ENCODE measurements at regions not wholly inside any gene's neighbourhood (a gene's known extent, or its start where the extent isn't known, plus 50 kb on each side); places are given as distances from the start of the nearest gene placed in this dataset.

DNA sequence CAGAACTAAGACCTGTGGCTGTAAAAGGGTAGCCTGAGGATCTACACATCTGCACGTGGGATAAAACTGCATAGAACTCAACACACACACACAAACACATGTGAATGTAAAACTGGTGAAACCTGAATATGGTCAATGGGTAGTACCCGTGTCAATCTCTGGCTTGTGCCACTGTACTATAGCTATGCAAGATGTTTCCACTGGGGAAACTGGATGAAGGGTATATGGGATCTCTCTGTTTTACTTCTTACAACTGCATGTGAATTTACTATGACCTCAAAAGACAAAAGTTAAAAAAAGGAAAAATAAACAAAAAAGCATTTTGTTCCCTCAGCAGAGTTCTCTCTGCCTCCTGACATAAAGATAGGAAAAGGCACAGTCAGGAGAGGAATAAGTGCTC, 143.3 kb upstream of the LHX1 start:
- Histone ChIP-seq H3K4me1 (ENCODE audit: control insufficient read depth, insufficient read depth, low read length) (no peaks in the 10 kb centered on the region), H3K27me3 (ENCODE audit: control insufficient read depth, insufficient read depth) (no peaks in the 10 kb centered on the region), H3K4me3 (ENCODE audit: low read length) (no peak overlapping the region), H3K27ac (ENCODE audit: low read length) (no peak overlapping the region), H3K9me3 (ENCODE audit: control insufficient read depth, low read length) (peaks cover 1% of the 10 kb centered on the region)
- DNase-seq, result no peak
- WGBS, result 90% methylated on average over 2 of the region's 2 CpGs
- no peak for ATAC-seq
- intact Hi-C loops (cut with DNase I), result no loop called here

DNA sequence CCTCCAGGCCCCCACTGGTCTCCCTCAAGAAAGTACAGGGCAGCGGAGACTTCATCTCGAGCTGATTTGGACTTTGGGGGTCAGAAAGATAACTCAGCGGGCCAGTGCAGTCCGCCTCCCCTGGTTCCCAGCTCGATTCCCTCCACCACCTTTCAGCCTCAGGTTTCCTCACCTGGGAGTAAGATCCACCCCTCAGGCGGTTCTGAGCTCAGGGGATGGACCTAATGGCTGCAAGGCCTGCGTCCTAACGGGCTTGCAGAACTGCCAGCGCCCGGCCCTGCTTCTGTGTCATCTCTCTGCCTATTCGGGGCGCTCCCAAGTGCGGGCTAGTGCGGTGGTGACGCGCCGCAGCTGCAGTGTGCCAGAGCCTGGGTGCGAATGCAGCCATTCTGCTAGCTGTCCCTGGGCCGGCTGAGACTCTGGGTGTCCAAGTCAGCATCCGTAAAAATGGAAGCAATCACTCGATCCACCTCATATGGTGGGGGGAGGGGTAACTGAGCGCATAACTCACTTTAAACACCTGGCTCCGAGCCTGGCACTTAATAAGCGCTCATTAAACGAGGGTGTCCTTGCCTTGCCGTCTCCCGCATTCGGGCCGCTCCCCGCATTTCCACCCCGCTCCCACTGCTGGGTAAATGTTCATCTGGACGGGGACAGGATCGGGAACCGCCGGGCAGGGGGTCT, 129.6 kb upstream of the LHX1 start:
- H3K27ac ChIP-seq (ENCODE audit: low read length), result no peak overlapping the region
- DNase-seq (no peak), ATAC-seq (no peak)
- no peaks in the 10 kb centered on the region for H3K27me3 ChIP-seq (ENCODE audit: control insufficient read depth, insufficient read depth)
- no peaks in the 10 kb centered on the region for H3K9me3 ChIP-seq (ENCODE audit: control insufficient read depth, low read length)
- no peaks in the 10 kb centered on the region for H3K4me1 ChIP-seq (ENCODE audit: control insufficient read depth, insufficient read depth, low read length)
- intact Hi-C loops (cut with DNase I), result no loop called here
- H3K4me3 ChIP-seq (ENCODE audit: low read length), result no peak overlapping the region
- 15% methylated on average over 35 of the region's 35 CpGs for WGBS

DNA sequence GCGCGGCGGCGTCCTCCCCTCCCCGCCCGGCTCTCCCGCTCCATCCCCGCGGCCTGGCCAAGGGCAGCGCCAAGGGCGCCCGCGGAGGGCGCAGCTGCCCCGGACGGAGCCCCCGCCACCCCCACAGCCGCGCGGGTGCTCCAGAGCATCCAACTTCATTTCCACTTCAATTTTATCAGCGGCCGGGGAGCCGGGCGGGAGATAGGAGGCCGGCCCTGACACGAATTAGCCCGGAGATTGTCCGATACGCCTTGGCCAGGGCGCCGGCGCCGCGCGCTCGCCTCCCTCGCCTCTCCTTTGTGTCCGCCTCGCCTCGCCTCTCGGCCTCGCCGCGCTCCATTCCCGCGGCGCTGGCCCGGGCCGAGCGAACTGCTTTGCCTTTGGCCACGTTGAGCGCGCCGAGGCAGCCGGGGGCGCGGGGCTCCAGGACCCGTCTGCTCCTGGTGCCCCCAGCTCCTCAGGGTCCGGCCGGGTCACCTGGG, 129.1 kb upstream of the LHX1 start:
- H3K27ac ChIP-seq (ENCODE audit: low read length), result no peak overlapping the region
- ATAC-seq, result no peak
- intact Hi-C loops (cut with DNase I), result no loop called here

DNA sequence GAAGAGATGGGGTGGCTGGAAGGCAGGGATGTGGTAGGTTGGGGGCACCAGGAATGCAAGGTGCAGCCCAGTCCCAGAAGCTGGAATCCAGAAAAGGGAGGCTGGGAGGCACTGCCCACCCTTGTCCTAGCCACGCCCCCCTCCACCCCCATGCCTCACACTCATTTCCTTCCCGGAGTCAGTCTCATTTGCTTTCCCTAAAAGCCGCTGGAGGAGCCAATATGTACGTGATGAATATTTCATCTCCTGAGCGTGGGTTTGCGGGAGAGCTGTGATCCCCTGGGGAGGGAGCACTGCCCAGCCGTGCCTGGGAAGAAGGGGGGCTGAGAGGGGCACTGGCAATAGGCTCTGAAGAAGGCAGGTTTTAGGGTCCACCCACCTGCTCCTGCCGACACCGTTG, 124.5 kb upstream of the LHX1 start:
- 9% methylated on average over 9 of the region's 9 CpGs for whole genome bisulfite sequencing
- ATAC-seq (no peak), DNase-seq (no peak)
- Histone ChIP-seq H3K4me3 (ENCODE audit: low read length) (no peak overlapping the region), H3K27me3 (ENCODE audit: control insufficient read depth, insufficient read depth) (no peaks in the 10 kb centered on the region), H3K4me1 (ENCODE audit: control insufficient read depth, insufficient read depth, low read length) (no peaks in the 10 kb centered on the region), H3K27ac (ENCODE audit: low read length) (no peak overlapping the region), H3K9me3 (ENCODE audit: control insufficient read depth, low read length) (no peaks in the 10 kb centered on the region)
- intact Hi-C loops (cut with DNase I), result no loop called here

More for the DNA sequence above, 129.1 kb upstream of the LHX1 start:
- no peak overlapping the region for H3K4me3 ChIP-seq (ENCODE audit: low read length)
- no peaks in the 10 kb centered on the region for H3K4me1 ChIP-seq (ENCODE audit: control insufficient read depth, insufficient read depth, low read length)
- WGBS, result under 1% methylated on average over 60 of the region's 60 CpGs
- H3K9me3 ChIP-seq (ENCODE audit: control insufficient read depth, low read length), result no peaks in the 10 kb centered on the region
- no peak for DNase-seq
- no peaks in the 10 kb centered on the region for H3K27me3 ChIP-seq (ENCODE audit: control insufficient read depth, insufficient read depth)

DNA sequence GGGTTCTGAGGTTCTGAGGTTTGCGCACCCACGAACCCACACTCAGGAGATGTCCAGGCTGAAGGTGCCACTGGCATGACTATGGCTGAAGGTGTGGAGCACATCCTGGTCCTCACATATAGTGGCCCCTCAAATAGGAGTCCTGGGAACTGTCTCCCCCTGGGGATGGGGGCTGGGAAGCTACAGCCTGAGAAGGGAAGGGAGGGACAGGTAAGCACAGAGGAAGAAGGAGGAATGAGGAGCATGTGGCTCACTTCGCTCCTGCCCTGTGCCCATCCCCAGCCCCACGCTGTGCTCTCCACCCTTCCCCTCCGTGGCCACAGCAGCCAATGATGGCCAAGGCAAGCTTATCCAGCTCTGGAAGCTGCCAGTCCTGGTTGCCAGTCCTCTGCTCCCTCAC, 123.9 kb upstream of the LHX1 start:
- 58% methylated on average over 5 of the region's 5 CpGs for WGBS

DNA sequence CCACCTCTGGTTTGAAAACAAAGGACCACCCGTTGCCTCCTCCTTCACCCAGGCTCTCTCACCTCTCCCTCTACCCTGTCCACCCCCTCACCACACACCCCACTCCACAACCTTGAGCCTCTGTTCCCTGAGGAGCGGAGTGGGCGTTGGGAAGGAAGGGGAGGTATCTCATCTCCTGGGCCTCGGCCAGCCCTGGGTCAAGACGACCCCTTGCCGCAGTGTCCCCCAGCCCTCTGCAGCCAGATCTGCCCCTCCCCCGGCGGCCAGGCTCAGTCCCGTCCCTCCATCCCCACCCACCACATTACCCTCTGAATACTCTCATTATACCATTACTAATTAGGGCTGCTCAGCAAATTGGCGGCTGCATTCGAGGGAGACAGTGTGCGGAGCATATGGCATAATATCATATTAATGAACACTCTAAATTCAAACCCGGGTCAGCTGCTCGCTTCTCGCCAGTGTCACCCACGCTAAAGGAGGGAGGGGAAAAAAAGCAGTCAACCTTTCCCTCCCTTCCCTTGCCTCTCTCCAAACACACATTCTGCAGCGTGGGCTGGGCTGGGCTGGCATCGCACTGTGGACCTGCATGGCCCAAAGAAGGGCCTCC, 123.2 kb upstream of the LHX1 start:
- Histone ChIP-seq H3K27me3 (ENCODE audit: control insufficient read depth, insufficient read depth) (no peaks in the 10 kb centered on the region), H3K4me1 (ENCODE audit: control insufficient read depth, insufficient read depth, low read length) (no peaks in the 10 kb centered on the region), H3K27ac (ENCODE audit: low read length) (no peak overlapping the region), H3K9me3 (ENCODE audit: control insufficient read depth, low read length) (no peaks in the 10 kb centered on the region), H3K4me3 (ENCODE audit: low read length) (no peak overlapping the region)
- no peak for ATAC-seq
- WGBS, result 42% methylated on average over 18 of the region's 18 CpGs
- intact Hi-C loops (cut with DNase I), result no loop called here
- no peak for DNase-seq

More for the DNA sequence above, 123.9 kb upstream of the LHX1 start:
- ATAC-seq, result no peak
- DNase-seq, result no peak
- no peaks in the 10 kb centered on the region for H3K27me3 ChIP-seq (ENCODE audit: control insufficient read depth, insufficient read depth)
- H3K4me3 ChIP-seq (ENCODE audit: low read length), result no peak overlapping the region
- no peaks in the 10 kb centered on the region for H3K4me1 ChIP-seq (ENCODE audit: control insufficient read depth, insufficient read depth, low read length)
- intact Hi-C loops (cut with DNase I), result no loop called here
- H3K9me3 ChIP-seq (ENCODE audit: control insufficient read depth, low read length), result no peaks in the 10 kb centered on the region
- no peak overlapping the region for H3K27ac ChIP-seq (ENCODE audit: low read length)

DNA sequence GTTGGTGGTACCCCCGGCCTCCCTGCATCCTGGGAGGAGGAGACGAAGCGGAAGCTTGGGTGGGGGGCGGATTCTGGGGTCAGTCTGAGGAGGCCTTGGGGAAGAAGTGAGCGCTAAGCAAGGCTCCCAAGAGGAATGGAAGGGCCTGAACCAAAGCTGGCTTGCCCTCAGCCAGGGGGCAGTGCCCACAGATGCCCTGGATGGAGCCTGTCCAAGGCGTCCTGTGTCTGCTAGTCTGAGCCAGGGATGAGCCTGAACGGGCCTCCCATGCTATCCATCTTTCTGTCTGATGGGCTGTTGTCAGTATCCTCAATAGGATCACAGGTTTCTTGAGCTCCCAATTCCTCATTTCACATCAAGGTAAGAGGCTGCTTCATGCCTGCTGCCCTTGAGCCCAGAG, 122.3 kb upstream of the LHX1 start:
- WGBS, result 71% methylated on average over 7 of the region's 7 CpGs
- no peaks in the 10 kb centered on the region for H3K27me3 ChIP-seq (ENCODE audit: control insufficient read depth, insufficient read depth)
- DNase-seq, result no peak
- H3K27ac ChIP-seq (ENCODE audit: low read length), result no peak overlapping the region
- no peaks in the 10 kb centered on the region for H3K9me3 ChIP-seq (ENCODE audit: control insufficient read depth, low read length)
- intact Hi-C loops (cut with DNase I), result no loop called here
- no peak overlapping the region for H3K4me3 ChIP-seq (ENCODE audit: low read length)
- no peak for ATAC-seq
- no peaks in the 10 kb centered on the region for H3K4me1 ChIP-seq (ENCODE audit: control insufficient read depth, insufficient read depth, low read length)

DNA sequence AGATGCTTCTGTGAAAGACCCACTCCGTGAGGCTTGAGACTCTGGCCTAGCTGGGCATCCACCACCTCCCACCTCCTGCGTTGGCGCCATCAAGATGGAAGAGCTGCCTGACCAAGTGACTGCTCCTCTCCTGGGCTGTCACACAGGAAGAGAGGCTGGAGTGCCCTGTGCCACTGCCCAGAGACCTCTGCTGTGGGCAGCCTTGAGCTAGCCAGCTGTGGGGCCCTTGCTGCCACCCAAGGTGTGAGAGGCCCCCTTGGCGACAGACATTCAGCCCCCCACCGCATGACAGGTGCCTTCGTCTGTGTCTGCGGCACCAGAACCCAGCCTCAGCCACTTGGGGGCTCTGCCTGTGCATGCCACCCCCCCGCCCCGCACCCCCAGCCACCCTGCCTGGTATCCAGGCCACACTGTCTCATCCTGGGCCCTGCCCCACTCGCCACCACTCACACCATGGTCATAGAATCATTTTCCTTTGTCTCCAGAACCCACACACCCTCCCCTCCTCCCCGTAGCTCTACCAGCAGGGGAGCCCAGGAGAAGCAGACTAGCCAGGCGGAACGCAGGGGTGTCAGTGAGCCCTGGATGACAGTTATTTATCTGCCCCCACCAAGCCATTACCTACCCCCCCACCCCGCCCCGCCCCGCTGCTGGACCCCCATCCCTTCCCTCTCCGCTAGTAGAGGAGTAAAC, 120.9 kb upstream of the LHX1 start:
- DNase-seq (no peak), ATAC-seq (no peak)
- intact Hi-C loops (cut with DNase I), result no loop called here
- Histone ChIP-seq H3K27ac (ENCODE audit: low read length) (no peak overlapping the region), H3K4me3 (ENCODE audit: low read length) (no peak overlapping the region), H3K27me3 (ENCODE audit: control insufficient read depth, insufficient read depth) (no peaks in the 10 kb centered on the region), H3K9me3 (ENCODE audit: control insufficient read depth, low read length) (no peaks in the 10 kb centered on the region), H3K4me1 (ENCODE audit: control insufficient read depth, insufficient read depth, low read length) (no peaks in the 10 kb centered on the region)
- 65% methylated on average over 17 of the region's 17 CpGs for WGBS

DNA sequence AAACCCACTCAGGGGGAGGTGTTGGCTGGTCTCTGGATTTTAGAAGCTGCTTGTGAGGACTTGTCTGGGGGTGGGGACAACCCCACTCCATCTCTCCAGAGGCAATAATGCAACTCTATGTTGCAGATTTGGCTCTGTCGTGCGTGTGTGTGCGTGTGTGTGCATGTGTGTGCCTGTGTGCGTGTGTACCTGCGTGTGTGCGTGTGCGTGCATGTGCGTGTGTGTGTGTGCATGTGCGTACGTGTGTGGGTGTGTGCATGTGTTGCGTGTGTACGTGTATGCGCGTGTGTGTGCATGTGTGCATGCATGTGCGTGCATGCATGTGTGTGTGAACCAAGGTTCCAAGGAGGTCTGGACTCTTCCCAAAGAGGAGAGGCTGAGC, 120.4 kb upstream of the LHX1 start:
- H3K27ac ChIP-seq (ENCODE audit: low read length), result no peak overlapping the region
- H3K27me3 ChIP-seq (ENCODE audit: control insufficient read depth, insufficient read depth), result no peaks in the 10 kb centered on the region
- no peaks in the 10 kb centered on the region for H3K9me3 ChIP-seq (ENCODE audit: control insufficient read depth, low read length)
- intact Hi-C loops (cut with DNase I), result no loop called here
- DNase-seq, result no peak
- no peak for ATAC-seq
- WGBS, result 81% methylated on average over 15 of the region's 15 CpGs
- H3K4me1 ChIP-seq (ENCODE audit: control insufficient read depth, insufficient read depth, low read length), result no peaks in the 10 kb centered on the region
- H3K4me3 ChIP-seq (ENCODE audit: low read length), result no peak overlapping the region

DNA sequence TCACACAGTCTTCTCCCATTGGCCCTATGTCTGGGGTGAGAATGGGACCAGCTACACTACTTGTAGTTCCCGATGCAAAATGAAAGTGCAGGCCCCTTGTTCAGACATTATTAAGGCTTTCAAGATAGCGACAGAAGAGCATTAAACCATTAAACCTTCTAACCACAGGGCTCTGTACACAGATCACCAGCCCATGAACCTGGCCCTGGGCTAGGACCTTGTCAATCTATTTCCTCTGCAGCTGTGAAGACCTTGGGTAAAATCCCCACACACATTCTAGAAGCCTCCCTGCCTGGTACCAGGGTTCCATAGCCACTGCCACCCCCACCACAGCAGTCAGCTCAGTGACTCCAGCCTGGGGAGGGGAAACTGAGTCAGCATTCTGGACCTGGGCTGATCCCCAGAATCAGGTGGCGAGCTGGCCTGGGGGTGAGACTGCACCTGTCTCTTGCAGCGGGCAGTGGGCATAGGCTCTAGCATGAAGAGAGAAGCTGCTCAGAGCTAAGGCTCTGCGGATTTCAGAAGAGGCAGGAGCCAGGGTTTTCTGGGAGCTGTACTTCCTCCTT, 119.7 kb upstream of the LHX1 start:
- intact Hi-C loops (cut with DNase I), result no loop called here
- Histone ChIP-seq H3K9me3 (ENCODE audit: control insufficient read depth, low read length) (no peaks in the 10 kb centered on the region), H3K4me3 (ENCODE audit: low read length) (no peak overlapping the region), H3K27me3 (ENCODE audit: control insufficient read depth, insufficient read depth) (no peaks in the 10 kb centered on the region), H3K27ac (ENCODE audit: low read length) (no peak overlapping the region), H3K4me1 (ENCODE audit: control insufficient read depth, insufficient read depth, low read length) (no peaks in the 10 kb centered on the region)
- 82% methylated on average over 5 of the region's 5 CpGs for WGBS
- DNase-seq, result no peak
- ATAC-seq, result no peak

DNA sequence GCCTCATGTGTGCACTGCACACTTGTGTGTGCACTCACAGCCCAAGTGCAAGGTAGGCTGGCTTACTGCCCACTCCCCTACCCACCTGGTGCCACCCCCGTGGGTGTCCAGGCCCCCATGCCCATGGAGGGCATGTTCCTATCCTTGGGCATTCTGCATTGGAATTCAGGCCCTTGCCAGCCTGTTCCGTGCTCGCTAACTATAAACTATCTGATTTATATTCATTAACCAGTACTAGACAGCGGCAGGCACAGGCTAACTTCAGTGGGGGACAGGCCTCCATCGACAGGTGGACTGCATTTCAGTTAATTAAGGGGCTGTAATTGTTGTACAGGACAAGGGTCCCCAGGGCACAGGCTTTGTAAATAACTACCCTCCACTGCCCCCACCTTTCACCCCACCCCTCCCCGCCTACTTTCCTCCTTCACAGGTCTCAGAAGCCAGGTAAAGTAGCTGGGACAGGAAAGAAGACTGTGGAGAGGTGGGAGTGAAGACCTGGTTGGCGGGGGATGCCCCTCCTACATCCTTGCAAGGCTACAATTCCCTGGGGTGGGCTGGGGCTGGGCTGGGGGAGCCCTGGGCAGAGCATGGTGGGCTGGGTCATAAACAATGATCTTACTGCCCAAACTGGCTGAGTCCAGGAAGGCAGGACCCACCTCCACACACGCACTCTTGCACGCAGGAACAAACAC, 119.0 kb upstream of the LHX1 start:
- Histone ChIP-seq H3K4me3 (ENCODE audit: low read length) (no peak overlapping the region), H3K4me1 (ENCODE audit: control insufficient read depth, insufficient read depth, low read length) (no peaks in the 10 kb centered on the region), H3K27me3 (ENCODE audit: control insufficient read depth, insufficient read depth) (no peaks in the 10 kb centered on the region), H3K9me3 (ENCODE audit: control insufficient read depth, low read length) (no peaks in the 10 kb centered on the region), H3K27ac (ENCODE audit: low read length) (no peak overlapping the region)
- DNase-seq (no peak), ATAC-seq (no peak)
- WGBS, result 79% methylated on average over 9 of the region's 9 CpGs
- intact Hi-C loops (cut with DNase I), result no loop called here
